ENCODE measurements at regions not wholly inside any gene's neighbourhood (a gene's known extent, or its start where the extent isn't known, plus 50 kb on each side); places are given as distances from the start of the nearest gene placed in this dataset.

DNA sequence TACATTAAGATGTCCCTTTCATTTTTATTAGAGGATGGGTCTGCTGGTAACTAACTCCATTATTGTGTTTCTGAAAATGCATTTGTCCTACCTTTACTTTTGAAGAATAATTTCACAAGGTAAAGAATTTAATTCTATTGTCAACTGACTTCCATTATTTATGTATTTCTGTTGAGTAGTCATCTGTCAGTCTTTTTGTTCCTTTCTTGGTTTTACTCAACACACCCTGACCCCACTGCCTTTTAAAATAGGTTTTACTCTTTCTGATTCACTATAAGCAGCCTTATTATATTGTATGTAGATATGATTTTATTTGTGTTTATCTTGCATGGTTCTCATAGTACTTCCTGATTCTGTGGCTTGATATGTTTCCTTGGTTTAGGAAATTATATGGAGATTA is 237.5 kb downstream of the TGFB2 start:
- no peak for DNase-seq (ENCODE audit: low read depth)

DNA sequence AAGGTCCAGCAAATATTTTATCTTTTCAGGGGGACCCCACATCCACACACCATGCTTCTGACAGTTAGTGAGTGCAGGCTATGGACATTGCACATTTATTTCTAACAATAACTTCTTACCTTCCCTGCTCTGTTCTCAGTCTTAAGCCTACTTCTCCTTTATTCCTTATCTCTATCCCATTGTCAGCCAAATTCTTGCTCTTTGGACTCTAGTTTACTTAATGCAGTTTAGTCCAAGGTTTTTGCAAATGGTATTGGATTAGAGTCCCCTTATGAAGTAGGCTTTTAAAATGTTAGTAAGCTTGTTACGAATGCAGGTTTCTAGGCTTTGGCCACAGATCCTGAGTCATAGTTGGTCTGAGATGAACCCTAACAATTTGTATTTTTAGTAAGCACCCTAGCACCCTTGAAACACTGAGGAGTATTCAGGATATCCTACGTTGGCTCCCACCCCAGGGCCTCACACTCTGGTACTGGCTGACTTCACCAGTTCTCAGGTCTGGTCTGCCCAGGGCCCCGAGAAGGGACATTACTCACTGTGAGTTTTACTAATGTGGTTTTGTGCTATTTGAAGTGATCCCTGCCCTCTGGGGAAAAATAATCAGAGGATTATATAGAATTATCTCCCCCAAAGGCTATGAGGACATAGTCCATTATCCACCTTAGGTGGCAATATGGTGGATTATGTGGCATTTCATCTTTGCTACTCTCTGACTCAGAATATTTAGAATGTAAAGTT is 239.5 kb downstream of the TGFB2 start:
- DNase-seq (ENCODE audit: low read depth), result no peak

DNA sequence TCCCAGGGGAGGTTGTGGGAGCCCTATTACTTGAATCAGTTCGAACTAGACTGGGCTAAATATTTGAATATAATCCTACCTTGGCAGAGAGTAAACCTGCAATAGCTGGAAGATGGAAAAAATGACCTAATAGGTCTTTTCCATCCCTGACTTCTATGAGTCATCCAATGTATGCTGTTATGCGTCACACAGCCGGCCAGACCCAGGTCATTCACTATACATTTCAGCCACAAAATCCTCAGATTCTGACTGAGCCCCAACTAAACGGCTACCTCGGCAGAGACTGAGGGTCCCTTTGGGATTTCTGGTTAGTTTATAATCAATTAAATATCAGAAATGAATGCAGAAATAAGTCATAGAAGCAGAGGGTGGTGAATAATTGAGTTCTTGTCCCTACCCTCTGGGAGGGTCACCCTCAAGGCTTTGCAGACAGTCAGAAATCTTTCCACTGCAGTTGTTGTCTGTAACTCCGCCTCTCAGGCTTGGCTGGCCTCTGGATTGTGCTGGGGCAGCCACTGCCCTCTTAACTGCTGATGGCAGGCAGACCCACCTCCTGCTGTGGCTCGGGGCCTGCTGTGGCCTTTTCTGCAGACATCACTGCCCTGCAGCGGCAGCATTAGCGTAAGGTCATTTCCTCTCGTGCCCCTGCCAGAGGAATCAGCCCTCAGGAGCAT is 240.5 kb downstream of the TGFB2 start:
- DNase-seq (ENCODE audit: low read depth), result peak; percentile 70

GRCh38 chr1:218587900-218588299 is 242.8 kb downstream of the TGFB2 start:
- DNase-seq (ENCODE audit: low read depth), result no peak

GRCh38 chr1:218588540-218589172 is 243.5 kb downstream of the TGFB2 start:
- DNase-seq (ENCODE audit: low read depth), result no peak

DNA sequence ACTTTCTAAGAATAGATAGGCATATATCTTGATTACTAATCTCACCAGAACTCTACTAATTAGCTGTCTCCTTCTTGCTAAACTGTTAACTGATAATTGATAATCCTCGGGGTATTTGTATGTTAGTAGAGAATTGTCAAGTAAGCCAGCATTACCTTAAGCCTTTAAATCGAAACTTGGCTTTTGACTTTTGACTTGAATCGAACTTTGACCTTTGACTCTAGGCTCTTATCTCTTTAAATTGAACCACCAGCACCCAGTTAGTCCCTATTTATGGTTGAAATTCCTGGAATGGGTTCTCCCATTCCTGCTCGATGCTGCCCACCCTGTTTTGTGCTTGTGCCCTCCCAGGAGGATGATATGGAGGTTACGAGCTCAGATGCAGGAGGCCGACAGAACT is 244.4 kb downstream of the TGFB2 start:
- no peak for DNase-seq (ENCODE audit: low read depth)

- DNase-seq (ENCODE audit: low read depth), result no peak
Measured at GRCh38 chr1:218591966-218592365, 246.8 kb downstream of the TGFB2 start.

DNA sequence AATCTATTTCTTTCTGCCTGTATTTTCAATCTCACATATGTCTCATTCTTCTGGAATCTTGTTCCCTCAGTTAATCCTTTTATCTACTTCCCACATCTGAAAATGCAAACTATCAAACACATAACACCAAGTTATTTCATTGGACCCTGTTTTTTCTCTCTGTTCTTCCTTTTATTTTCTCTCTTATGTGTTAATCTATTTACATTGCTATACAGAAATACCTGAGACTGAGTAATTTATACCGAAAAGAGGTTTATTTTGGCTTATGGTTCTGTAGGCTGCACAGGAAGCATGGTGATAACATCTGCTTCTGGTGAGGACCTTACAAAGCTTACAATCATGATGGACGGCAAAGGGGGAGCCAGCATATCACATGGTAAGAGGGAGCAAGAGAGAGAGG is 247.6 kb downstream of the TGFB2 start:
- DNase-seq (ENCODE audit: low read depth), result peak; percentile 74

DNA sequence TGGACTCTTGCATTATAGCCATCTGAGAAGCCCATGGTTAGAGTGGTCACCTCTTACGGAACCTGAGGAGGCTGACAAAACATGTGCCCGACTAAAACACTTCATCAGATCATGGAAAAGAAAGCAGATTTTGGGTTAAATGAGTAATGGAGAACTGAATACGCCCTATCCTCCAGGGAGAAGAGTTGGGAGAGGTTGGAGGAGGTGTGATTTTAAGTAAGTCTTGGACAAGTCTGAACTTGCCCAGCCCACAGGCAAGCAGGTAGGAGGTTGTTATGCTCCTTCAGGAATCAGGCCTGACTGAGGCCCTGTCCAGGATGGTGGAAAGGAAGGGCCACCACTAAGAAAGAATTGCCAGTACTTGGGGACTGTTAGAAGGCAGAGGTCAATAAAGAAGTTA is 255.8 kb downstream of the TGFB2 start:
- no peak for DNase-seq (ENCODE audit: low read depth)

DNA sequence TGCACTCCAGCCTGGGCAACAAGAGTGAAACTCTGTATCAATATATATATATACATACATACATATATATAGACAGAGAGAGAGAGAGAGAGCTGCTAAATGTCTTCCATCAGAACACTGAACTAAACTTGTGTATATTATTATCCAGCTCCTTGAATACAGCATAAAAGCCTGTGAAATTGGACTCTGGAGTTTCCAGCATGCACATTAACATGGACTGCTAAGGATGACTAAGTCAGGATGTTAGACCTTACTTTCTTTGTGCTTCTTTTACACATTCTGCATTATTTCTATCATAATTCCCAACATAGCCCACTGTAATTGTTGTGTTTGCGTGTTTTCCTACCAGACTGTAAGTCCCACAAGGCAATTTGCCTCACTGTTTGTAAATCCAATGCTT is 259.1 kb downstream of the TGFB2 start:
- DNase-seq (ENCODE audit: low read depth), result no peak

GRCh38 chr1:218611916-218612585 is 266.9 kb downstream of the TGFB2 start:
- DNase-seq (ENCODE audit: low read depth), result no peak

DNA sequence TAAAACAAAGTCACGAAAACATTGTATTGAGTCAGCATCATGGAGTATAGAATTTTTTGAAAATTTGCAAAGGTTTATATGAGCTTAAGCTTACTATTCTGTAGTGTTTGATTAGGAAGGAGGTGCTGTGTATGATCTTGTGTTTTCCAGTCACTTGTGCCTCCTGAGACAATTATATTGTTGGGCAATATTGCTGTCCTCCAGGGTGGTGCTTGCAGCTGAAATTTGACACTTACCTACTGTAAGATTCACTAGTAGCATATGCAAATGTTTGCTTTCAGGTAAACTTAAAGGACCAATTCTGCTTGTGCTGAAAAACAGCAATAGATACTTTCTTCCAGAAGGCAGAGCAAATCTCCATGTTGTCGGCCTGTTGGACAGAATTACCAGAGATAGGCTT is 268.0 kb downstream of the TGFB2 start:
- no peak for DNase-seq (ENCODE audit: low read depth)

GRCh38 chr1:218614031-218614430 is 268.9 kb downstream of the TGFB2 start:
- no peak for DNase-seq (ENCODE audit: low read depth)

- DNase-seq (ENCODE audit: low read depth), result no peak
Measured at GRCh38 chr1:218616681-218617080, 271.5 kb downstream of the TGFB2 start.

GRCh38 chr1:218617986-218618385 is 272.9 kb downstream of the TGFB2 start:
- no peak for DNase-seq (ENCODE audit: low read depth)

GRCh38 chr1:218620956-218621355 is 275.8 kb downstream of the TGFB2 start:
- no peak for DNase-seq (ENCODE audit: low read depth)

GRCh38 chr1:218624052-218624451 is 278.9 kb downstream of the TGFB2 start:
- DNase-seq (ENCODE audit: low read depth), result no peak

DNA sequence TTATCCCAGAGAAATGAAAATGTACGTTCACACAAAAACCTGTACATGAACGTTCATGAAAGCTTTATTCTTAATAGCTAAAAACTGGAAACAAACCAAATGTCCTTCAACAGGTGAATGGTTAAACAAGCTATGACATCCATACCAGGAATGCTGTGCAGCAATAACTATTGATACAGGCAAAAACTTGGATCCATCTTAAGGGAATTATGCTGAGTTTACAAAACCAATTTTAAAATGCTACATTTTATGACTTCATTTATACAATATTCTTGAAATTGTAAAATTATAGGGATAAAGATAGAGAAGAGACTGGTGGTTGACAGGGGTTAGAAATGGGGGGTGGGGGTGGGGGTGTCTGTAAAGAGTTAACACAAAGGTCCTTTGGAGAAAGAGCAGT is 280.3 kb downstream of the TGFB2 start:
- no peak for DNase-seq (ENCODE audit: low read depth)

DNA sequence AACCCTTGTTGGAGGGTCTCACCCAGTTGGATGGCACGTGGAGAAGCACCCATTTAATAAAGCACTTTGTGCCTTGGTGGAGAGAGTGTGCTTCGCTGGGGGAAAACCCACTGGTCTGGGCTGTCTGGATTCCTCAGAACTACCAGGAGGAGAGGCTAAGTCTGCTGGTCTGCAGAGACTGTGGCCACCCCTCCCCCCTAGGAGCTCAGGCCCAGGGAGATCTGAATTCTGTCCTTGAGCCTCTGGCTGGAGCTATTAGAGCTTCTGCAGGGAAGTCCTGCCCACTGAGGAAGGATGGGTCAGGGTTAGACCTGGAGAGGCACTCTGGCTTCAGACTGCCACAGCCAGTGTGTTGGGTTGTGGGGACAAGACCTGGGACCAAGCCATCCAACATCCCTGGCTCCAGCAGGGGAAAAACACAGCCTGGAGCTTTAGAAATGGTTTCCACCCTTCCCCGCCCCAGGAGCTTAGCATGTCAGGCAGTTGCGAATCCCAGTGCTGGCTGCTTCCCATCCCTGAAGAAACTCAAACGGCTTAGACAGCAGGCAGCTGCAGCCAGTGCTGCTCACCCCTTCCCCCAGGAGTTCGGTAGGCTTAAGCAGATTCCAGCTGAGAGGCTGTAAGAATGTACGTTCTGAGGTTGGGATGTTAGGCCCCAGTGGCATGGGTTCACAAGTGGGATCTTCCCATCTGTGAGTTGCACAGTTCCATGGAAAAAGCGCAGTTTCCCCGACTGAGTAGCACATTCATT is 288.3 kb downstream of the TGFB2 start:
- DNase-seq (ENCODE audit: low read depth), result no peak

- no peak for DNase-seq (ENCODE audit: low read depth)
Measured at GRCh38 chr1:218634212-218634611, 289.1 kb downstream of the TGFB2 start.

DNA sequence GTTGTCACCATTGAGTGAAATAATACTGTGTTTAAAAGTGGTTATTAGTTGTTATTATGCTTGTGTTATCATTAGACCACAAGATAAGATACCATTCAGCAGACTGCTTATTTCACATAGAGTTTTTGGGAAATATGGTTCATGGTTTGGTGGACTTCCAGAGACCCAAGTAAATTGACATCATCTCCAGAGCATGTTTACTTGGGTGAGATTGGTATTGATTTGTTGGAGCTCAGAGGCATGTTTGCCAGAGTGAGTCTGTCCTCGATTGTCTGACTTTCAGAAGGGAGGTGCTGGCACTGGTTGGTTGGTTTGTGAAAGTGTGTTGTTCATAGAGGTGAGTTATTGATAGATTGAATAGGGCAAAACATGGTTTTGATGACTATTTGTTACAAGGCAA is 291.4 kb downstream of the TGFB2 start:
- DNase-seq (ENCODE audit: low read depth), result no peak

- no peak for DNase-seq (ENCODE audit: low read depth)
Measured at GRCh38 chr1:218640173-218640572, 295.0 kb downstream of the TGFB2 start.
